ENCODE measurements at regions not wholly inside any gene's neighbourhood (a gene's known extent, or its start where the extent isn't known, plus 50 kb on each side); places are given as distances from the start of the nearest gene placed in this dataset.

DNA sequence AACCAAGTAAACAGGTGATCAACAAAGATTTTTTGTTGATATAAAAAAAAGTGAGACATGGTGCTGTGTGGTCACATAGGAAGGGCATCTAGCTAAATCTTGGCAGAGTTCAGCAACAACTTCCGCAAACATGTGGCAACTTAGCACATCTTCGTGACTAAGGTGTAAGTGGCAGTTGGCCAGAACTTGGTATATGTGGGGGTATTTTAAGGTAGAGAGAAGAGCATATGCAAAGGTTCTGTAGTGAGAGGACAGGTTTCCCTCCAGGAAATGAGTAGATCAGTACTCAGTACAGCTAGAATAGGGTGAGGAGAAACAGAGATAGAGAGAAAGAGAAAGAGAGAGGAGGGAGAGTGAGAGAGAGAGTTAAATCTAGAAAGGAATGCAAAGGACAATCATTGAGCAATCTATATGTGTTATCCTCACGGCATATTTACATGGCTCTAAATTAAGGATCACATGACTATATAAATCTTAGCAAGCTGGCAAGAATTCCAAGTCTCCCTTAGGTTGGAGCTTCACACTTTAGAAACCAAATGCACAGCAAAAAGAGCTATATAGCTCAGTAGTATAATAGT lies 227.7 kb upstream of the HMGA2 start:
- no peaks in the 10 kb centered on the region for H3K79me2 ChIP-seq (ENCODE audit: control insufficient read depth, insufficient read depth, low read length)
- H3K27ac ChIP-seq (ENCODE audit: insufficient read depth, low read length) = no peak overlapping the region
- H4K20me1 ChIP-seq (ENCODE audit: control insufficient read depth, extremely low read depth, insufficient read depth, low read length) = no peaks in the 10 kb centered on the region
- H2AFZ ChIP-seq (ENCODE audit: low read length) = no peak overlapping the region
- H3K27me3 ChIP-seq (ENCODE audit: control insufficient read depth, insufficient read depth, low read length) = no peaks in the 10 kb centered on the region
- TF ChIP-seq, protein P1, sequence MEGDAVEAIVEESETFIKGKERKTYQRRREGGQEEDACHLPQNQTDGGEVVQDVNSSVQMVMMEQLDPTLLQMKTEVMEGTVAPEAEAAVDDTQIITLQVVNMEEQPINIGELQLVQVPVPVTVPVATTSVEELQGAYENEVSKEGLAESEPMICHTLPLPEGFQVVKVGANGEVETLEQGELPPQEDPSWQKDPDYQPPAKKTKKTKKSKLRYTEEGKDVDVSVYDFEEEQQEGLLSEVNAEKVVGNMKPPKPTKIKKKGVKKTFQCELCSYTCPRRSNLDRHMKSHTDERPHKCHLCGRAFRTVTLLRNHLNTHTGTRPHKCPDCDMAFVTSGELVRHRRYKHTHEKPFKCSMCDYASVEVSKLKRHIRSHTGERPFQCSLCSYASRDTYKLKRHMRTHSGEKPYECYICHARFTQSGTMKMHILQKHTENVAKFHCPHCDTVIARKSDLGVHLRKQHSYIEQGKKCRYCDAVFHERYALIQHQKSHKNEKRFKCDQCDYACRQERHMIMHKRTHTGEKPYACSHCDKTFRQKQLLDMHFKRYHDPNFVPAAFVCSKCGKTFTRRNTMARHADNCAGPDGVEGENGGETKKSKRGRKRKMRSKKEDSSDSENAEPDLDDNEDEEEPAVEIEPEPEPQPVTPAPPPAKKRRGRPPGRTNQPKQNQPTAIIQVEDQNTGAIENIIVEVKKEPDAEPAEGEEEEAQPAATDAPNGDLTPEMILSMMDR (conservative IDR thresholded peaks at IDR 0.05 in 1 of 2, IDR thresholded peaks at IDR 0.05 in 1 of 2; ENCODE audit: low read depth in 1 of 2, low read length in 2 of 2) = no peak
- TF ChIP-seq EZH2 (IDR thresholded peaks at IDR 0.05; ENCODE audit: low read length, missing control alignments) = no peak
- H3K36me3 ChIP-seq (ENCODE audit: control insufficient read depth, insufficient read depth, low read length) = no peaks in the 10 kb centered on the region
- H3K4me2 ChIP-seq (ENCODE audit: extremely low read depth, insufficient read depth, low read length) = no peak overlapping the region
- no peak overlapping the region for H3K4me3 ChIP-seq (replicated peaks in 1 of 4; ENCODE audit: control extremely low read depth in 1 of 4, insufficient read depth in 1 of 4, low read depth in 3 of 4, low read length in 4 of 4)
- DNase-seq (ENCODE audit: low read depth in 2 of 2) = no peak
- H3K4me1 ChIP-seq (ENCODE audit: control insufficient read depth, extremely low read depth, insufficient read depth, low read length) = no peaks in the 10 kb centered on the region
- no peak overlapping the region for H3K9ac ChIP-seq (ENCODE audit: insufficient read depth, low read length)
- H3K9me3 ChIP-seq (ENCODE audit: control insufficient read depth, insufficient read depth, low read depth, low read length) = no peaks in the 10 kb centered on the region

DNA sequence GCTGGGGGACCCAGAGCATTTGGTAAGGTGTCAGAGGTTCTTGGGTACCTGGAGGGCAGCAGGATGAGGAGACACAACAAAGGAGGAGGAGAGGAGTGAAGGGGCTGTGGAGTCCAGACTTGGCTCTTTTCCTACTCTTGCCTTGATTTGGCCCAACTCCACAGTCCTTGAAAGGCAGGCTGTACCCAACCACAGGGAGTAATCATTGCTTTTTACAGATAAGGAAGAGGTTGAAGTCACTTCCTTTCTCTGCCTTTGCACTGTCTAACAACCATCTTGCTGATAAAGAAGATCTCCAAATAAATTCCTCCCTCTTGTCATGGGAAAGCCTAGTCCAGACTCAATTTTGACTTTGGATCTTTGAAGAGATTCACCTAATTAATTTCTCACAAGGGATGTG lies 226.8 kb upstream of the HMGA2 start:
- H3K4me2 ChIP-seq (ENCODE audit: extremely low read depth, insufficient read depth, low read length) = no peak overlapping the region

DNA sequence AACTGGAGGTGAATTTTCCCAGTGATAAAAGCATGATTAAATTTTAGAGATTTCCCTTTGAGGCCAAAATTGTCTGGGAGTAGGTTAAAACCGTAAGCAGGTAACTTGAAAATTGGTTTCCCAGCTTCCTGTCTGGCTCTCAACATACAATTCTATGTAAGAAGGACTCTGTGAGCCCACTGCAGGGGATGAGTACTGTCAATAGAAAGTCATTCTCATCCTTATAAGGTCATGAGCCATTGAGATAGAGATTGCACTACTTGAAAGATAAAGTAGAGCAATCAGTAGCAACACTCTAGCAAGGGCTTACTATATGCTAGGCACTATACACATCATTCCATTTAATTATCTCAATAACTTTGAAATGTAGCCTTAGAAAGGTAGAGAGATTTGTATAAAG lies 225.6 kb upstream of the HMGA2 start:
- H4K20me1 ChIP-seq (ENCODE audit: control insufficient read depth, extremely low read depth, insufficient read depth, low read length) = no peaks in the 10 kb centered on the region
- no peak overlapping the region for H3K27ac ChIP-seq (ENCODE audit: insufficient read depth, low read length)
- no peak overlapping the region for H3K9ac ChIP-seq (ENCODE audit: insufficient read depth, low read length)
- TF ChIP-seq EZH2 (IDR thresholded peaks at IDR 0.05; ENCODE audit: low read length, missing control alignments) = no peak
- TF ChIP-seq, protein P1 (conservative IDR thresholded peaks at IDR 0.05 in 1 of 2, IDR thresholded peaks at IDR 0.05 in 1 of 2; ENCODE audit: low read depth in 1 of 2, low read length in 2 of 2) = no peak
- no peak overlapping the region for H3K4me3 ChIP-seq (replicated peaks in 1 of 4; ENCODE audit: control extremely low read depth in 1 of 4, insufficient read depth in 1 of 4, low read depth in 3 of 4, low read length in 4 of 4)
- H3K4me1 ChIP-seq (ENCODE audit: control insufficient read depth, extremely low read depth, insufficient read depth, low read length) = peaks cover 5% of the 10 kb centered on the region
- H3K9me3 ChIP-seq (ENCODE audit: control insufficient read depth, insufficient read depth, low read depth, low read length) = no peaks in the 10 kb centered on the region
- DNase-seq (ENCODE audit: low read depth in 2 of 2) = no peak
- no peak overlapping the region for H3K4me2 ChIP-seq (ENCODE audit: extremely low read depth, insufficient read depth, low read length)
- no peaks in the 10 kb centered on the region for H3K27me3 ChIP-seq (ENCODE audit: control insufficient read depth, insufficient read depth, low read length)
- no peaks in the 10 kb centered on the region for H3K79me2 ChIP-seq (ENCODE audit: control insufficient read depth, insufficient read depth, low read length)
- H3K36me3 ChIP-seq (ENCODE audit: control insufficient read depth, insufficient read depth, low read length) = no peaks in the 10 kb centered on the region
- H2AFZ ChIP-seq (ENCODE audit: low read length) = no peak overlapping the region

More for the DNA sequence above, 226.8 kb upstream of the HMGA2 start:
- TF ChIP-seq, protein P1 (conservative IDR thresholded peaks at IDR 0.05 in 1 of 2, IDR thresholded peaks at IDR 0.05 in 1 of 2; ENCODE audit: low read depth in 1 of 2, low read length in 2 of 2) = no peak
- no peak for TF ChIP-seq EZH2 (IDR thresholded peaks at IDR 0.05; ENCODE audit: low read length, missing control alignments)
- no peaks in the 10 kb centered on the region for H4K20me1 ChIP-seq (ENCODE audit: control insufficient read depth, extremely low read depth, insufficient read depth, low read length)
- H3K4me1 ChIP-seq (ENCODE audit: control insufficient read depth, extremely low read depth, insufficient read depth, low read length) = peaks cover 5% of the 10 kb centered on the region
- no peaks in the 10 kb centered on the region for H3K36me3 ChIP-seq (ENCODE audit: control insufficient read depth, insufficient read depth, low read length)
- no peak overlapping the region for H3K4me3 ChIP-seq (replicated peaks in 1 of 4; ENCODE audit: control extremely low read depth in 1 of 4, insufficient read depth in 1 of 4, low read depth in 3 of 4, low read length in 4 of 4)
- H3K9me3 ChIP-seq (ENCODE audit: control insufficient read depth, insufficient read depth, low read depth, low read length) = no peaks in the 10 kb centered on the region
- no peak overlapping the region for H3K9ac ChIP-seq (ENCODE audit: insufficient read depth, low read length)
- H2AFZ ChIP-seq (ENCODE audit: low read length) = no peak overlapping the region
- peak in 1 of 2 donors; percentile 52 for DNase-seq (ENCODE audit: low read depth in 2 of 2)
- H3K27me3 ChIP-seq (ENCODE audit: control insufficient read depth, insufficient read depth, low read length) = no peaks in the 10 kb centered on the region
- no peaks in the 10 kb centered on the region for H3K79me2 ChIP-seq (ENCODE audit: control insufficient read depth, insufficient read depth, low read length)
- no peak overlapping the region for H3K27ac ChIP-seq (ENCODE audit: insufficient read depth, low read length)

All from fibroblast of lung (primary cell).